HG03432 (cell line): ENCODE measurements at regions not wholly inside any gene's neighbourhood (a gene's known extent, or its start where the extent isn't known, plus 50 kb on each side); places are given as distances from the start of the nearest gene placed in this dataset.

Source experiments
- ATAC-seq: cut with Tn5 transposase; IDR thresholded peaks from one replicate; pipeline ENCODE4 v1.9.1; 2021; ENCODE audit warnings: mild to moderate bottlenecking, moderate library complexity; ENCODE audit not compliant: unreplicated experiment

DNA sequence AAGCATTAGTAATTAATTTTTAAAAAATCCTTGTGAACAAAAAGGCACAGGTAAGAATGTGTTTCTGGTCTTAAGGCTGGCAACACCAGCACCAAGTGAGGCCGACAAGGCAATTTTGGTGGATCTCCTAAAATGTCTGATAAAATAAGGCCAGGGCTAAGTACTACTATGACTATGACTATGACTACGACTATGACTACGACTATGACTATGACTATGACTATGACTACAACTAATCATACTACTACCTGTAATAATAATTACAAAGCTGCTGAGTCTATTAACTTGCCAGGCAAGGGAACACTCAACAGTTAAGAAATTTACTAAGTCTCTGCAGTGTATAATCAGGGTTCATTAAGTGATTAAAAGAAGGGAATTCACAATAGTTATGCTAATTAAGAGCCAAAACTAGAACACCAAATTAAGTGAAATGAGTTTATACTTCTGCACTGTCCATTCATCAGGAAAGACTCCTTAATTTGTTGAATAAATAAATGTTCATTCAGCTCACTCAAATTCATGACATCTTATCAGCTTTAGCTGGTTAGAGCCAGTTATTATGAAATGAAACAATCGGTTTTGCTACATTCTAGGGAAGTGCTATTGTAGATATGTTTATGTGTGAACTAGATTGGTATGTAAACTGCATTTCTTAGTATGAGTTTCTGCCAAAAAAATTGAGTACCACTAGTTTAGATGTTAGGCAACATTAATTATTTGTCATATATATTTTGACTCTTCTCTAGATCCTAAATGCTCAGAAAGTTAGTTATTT lies 1626.2 kb upstream of the PCDH20 start:
- no peak for ATAC-seq

GRCh38 chr13:63026285-63026797 lies 1610.7 kb upstream of the PCDH20 start:
- ATAC-seq: no peak

DNA sequence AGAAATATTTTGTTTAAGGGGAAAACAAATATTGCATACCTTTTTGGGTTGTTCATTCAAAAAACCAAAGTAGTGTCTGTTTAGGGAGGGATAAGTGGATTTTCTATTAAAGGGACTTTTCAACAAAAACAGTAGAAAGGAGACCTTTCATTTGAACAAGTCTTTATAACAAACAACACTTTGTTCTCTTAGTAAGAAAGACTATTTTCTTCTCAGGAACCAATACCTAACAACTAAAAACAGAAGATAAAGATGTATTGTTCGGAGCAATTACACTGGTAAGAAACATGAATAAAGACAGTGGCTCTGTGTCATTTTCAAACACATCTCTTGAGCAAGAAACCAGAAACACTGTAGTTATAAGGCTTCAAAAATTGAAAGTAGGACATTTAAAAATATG lies 1610.1 kb upstream of the PCDH20 start:
- ATAC-seq: no peak

GRCh38 chr13:63024458-63024857 lies 1608.8 kb upstream of the PCDH20 start:
- no peak for ATAC-seq

- no peak for ATAC-seq
These were observed 1596.3 kb upstream of the PCDH20 start for GRCh38 chr13:63011996-63012395.

GRCh38 chr13:63010072-63010658 lies 1594.5 kb upstream of the PCDH20 start:
- ATAC-seq: no peak

GRCh38 chr13:63005625-63006024 lies 1590.0 kb upstream of the PCDH20 start:
- no peak for ATAC-seq

DNA sequence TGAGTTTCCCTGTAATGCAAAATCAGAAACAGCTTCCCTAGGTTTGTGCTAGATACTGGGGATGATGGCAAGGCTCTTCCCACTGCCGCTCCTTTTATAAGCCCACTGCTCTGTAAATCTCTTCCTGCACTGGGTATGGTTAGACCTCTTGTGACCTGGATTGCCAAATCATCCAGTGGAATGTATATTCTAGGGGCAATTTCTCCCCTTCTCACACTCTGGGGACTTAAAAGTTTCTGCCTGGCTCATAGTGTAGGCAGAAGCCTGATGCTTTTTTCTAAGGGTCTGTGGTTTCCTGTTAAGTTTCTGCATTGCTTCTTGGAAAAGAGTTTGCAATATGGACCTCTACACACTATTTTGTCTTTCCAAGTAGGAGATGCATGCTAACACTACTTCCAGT lies 1582.0 kb upstream of the PCDH20 start:
- ATAC-seq: no peak

DNA sequence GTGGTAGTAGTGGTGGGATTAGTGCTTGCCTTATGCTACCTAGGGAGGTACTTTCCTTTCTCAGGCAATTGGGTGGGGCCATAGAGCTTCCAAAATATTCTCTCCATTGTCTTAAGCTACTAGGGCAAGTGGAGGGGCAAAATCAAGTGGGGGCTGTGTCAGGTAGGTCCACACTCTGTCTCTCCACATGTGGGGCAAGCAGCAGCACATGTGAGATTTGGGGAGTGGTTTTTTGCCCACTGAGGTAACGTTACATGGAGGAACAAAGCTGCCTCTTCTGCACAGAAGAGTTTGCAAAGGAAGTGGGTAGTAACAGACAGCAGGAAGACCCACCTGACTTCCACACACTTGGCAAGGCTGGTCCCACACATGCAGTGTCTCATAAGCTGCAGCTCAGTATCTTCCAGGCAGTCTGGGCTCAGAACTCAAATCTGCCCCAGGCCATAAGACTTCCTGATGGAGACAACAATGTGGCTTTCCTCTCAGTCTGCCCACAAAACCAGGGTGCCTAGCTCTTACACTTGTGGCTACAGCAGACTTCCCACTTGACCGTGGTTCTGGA lies 1581.5 kb upstream of the PCDH20 start:
- ATAC-seq: no peak

- ATAC-seq: no peak
These were observed 1558.2 kb upstream of the PCDH20 start for GRCh38 chr13:62973804-62974203.

DNA sequence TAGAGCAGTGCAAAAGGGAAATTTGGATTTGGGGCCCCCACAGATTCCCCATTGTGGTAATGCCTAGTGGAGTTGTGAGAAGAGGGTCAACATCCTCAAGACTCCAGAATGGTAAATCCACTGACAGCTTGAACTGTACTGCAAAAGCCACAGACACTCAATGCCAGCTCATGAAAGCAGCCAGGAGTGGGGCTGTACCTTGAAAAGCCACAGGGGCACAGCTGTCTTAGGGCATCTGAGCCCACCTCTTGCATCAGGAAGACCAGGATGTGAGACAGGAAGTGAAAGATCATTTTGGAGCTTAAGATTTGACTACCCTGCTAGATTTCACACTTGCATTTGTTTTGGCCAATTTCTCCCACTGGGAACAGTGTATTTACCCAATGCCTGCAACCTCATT lies 1548.9 kb upstream of the PCDH20 start:
- ATAC-seq: no peak

- ATAC-seq: no peak
These were observed 1545.1 kb upstream of the PCDH20 start for GRCh38 chr13:62960723-62961122.

GRCh38 chr13:62933809-62934208 lies 1518.2 kb upstream of the PCDH20 start:
- no peak for ATAC-seq

DNA sequence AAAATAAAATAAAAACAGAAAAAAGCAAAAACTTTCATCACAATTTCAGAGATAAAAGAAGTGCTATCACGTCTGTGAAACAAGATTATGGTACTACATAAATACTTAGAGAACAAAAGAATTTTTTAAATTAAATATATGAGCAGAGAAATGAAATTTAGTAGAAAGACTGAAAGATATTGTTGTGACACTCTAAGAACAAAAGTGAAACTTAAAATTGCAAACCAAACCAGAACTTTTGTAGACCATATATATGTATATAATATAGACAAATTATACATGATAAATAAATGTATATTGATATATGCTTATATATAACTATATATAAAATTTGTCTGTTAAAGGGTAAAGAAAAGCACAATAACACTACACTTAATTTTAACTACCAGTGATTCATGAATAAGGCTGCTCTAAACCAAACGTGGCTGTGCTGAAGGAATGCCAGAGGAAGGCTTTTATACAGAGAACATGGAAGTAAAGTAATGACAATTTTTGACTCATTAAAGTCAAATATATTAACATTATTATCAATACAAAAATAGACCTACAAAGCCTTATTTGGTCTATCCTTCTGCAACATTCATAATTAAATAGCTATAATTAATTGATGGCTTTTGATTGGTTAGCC lies 1516.7 kb upstream of the PCDH20 start:
- no peak for ATAC-seq

- no peak for ATAC-seq
These were observed 1516.2 kb upstream of the PCDH20 start for GRCh38 chr13:62931853-62932252.

DNA sequence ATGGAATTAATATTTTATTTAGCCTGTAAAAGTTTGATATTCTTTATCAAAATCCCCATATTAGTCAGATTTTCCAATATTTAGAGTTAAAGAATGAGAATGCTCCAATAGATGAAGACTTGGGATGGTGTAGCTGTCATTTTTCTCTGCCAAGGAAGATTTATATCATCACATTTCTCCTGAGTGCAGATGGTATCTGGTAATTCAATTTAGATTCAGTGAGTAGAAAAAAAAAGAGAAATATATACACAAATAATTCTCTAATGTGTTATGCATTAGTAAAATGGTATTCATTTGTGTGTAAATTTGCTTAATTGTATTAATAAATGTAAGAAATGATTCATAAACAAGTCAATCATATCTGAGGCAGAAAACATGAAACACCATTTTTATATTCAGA lies 1508.7 kb upstream of the PCDH20 start:
- ATAC-seq: no peak

GRCh38 chr13:62920159-62920558 lies 1504.5 kb upstream of the PCDH20 start:
- no peak for ATAC-seq

GRCh38 chr13:62919491-62919890 lies 1503.8 kb upstream of the PCDH20 start:
- no peak for ATAC-seq

DNA sequence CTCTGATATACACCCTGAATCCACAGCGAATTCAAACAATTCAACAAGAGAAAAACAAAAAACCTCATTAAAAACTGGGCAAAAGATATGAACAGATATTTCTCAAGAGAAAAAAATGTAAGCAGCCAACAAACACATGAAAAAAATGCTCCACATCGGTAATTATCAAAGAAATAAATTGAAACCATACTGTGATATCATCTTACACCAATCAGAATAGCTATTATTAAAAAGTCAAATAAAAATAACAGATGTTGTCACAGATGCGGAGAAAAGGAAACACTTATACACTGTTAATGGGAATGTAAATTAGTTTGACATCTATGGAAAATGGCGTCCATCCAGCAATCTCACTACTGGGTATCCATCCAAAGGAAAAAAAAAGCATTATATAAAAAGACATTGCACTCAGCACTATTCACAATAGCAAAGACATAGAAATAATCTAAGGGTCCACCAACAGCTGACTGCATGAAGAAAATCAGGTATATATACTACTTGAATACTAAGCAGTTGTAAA lies 1495.0 kb upstream of the PCDH20 start:
- no peak for ATAC-seq

- ATAC-seq: no peak
These were observed 1492.7 kb upstream of the PCDH20 start for GRCh38 chr13:62908321-62908720.

DNA sequence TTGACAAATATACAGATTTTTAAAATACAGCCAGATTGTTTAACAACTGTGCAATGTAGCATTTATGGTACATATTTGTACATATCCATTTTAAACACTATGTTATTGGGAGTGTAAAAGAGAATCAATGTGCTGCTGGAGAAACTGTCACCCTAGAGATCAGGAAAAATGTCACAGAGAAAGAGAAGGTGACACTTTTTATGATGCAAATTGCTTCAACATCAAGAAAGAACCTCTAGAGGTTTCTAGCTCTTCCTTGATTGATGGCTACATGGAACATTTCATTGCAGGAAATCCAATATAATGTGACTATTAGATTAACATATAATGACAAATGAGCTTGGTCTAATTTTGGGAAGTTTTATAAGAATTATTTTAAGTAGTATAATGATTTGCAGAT lies 1491.2 kb upstream of the PCDH20 start:
- ATAC-seq: no peak

- ATAC-seq: no peak
These were observed 1490.8 kb upstream of the PCDH20 start for GRCh38 chr13:62906469-62906868.
